Ishikawa (cell line): ENCODE measurements at regions not wholly inside any gene's neighbourhood (a gene's known extent, or its start where the extent isn't known, plus 50 kb on each side); places are given as distances from the start of the nearest gene placed in this dataset.

Experiments used
- EP300 ChIP-seq: IDR thresholded peaks from 2 replicates; pipeline ENCODE4 v1.6.1; 2012; ENCODE audit warnings: borderline replicate concordance
- MAX ChIP-seq: IDR thresholded peaks from 2 replicates; pipeline ENCODE4 v1.6.1; 2012
- RAD21 ChIP-seq: IDR thresholded peaks from 2 replicates; pipeline ENCODE4 v1.6.1; 2012; ENCODE audit warnings: low read depth
- TAF1 ChIP-seq: IDR thresholded peaks from 2 replicates; pipeline ENCODE4 v1.6.1; 2012; ENCODE audit warnings: low read depth, mild to moderate bottlenecking

DNA sequence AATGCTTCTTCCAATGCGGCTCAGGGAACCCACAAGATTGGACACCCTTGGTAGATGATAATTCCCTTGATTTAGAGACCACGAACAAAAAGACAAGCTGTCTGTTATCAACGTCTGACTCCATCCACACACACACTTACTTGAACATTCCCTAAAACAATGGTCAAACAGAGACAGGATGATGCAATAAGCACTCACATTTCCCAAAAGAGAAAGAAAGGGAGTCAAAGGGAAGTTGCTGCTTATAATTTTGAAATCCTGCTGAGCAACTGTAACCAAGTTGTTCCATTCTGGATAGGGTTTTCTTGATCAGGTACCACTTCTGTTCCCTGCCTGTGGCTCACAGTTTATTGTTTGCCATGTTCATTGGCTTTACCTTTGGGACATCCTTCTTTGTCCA lies 571.3 kb upstream of the CNTNAP5 start:
- TF ChIP-seq TAF1 (no peak), RAD21 (no peak), MAX (no peak), EP300 (no peak)
